GM18909 (cell line): ENCODE measurements at regions not wholly inside any gene's neighbourhood (a gene's known extent, or its start where the extent isn't known, plus 50 kb on each side); places are given as distances from the start of the nearest gene placed in this dataset.

Source experiments
- ATAC-seq: cut with Tn5 transposase; IDR thresholded peaks from one replicate; pipeline ENCODE4 v1.9.1; 2021; ENCODE audit warnings: mild to moderate bottlenecking; ENCODE audit not compliant: unreplicated experiment, poor library complexity

- ATAC-seq: no peak
These were observed 88.9 kb upstream of the ARHGAP29 start for GRCh38 chr1:94326329-94326728.

GRCh38 chr1:94325377-94326302, 88.3 kb upstream of the ARHGAP29 start:
- no peak for ATAC-seq

- ATAC-seq: no peak
These were observed 86.8 kb upstream of the ARHGAP29 start for GRCh38 chr1:94324178-94324544.

GRCh38 chr1:94323311-94324177, 86.2 kb upstream of the ARHGAP29 start:
- no peak for ATAC-seq

GRCh38 chr1:94322696-94323095, 85.3 kb upstream of the ARHGAP29 start:
- ATAC-seq: no peak

GRCh38 chr1:94321662-94322061, 84.3 kb upstream of the ARHGAP29 start:
- ATAC-seq: no peak

DNA sequence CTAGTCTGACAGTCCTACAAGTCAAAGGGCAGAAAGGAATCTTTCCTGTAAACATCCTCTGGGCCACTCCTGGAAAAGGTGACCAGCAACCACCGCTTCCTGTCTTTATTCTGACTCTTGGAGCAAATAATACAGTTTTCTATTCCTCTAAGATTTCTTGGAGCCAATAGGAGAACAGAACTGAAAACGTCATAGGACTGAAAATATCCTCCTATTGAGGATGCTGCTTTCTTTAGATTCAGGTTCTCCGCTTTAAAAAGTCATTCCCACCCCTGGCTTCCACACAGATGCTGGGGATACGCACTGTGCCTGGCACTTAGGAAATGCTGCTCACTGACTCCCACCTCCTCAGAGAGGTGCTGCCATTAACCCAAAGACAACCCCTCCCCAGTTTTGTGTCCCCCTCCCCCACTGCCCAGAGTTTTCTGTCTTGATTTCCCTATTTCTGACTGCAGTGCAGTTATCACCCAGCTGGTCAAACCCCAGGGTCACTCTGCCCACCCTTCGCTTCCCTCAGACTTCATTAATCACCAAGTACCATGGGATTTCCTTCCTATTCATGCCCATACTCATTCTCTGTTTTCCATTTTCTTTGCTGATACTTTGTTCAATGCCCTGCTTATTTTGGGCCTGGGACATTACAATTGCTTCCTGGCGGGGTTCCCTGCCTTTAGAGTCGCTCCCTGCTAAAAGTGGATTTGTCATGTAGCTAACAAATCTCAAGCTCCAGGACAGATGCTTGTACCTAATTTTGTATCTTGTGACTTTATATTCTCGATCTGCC, 82.1 kb upstream of the ARHGAP29 start:
- no peak for ATAC-seq

DNA sequence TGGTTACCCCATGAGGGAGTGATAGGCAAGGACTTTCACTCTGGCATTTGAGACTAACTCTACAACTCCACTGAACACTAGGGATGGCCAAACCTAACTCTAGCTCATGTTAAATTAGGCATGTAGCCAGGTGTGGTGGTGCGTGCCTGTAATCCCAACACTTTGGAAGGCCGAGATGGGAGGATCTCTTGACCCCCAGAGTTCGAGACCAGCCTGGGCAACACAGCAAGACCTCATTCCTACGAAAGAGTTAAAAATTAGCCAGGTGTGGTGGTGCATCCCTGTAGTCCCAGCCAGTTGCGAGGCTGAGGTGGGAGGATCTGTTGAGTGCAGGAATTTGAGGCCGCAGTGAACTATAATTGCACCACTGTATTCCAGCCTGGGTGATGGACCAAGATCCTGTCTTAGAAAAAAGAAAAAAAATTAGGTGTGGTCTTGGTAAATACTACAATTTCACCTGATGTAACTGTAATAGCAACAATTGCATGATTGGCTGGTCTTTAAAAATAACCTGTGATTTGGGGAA, 81.2 kb upstream of the ARHGAP29 start:
- ATAC-seq: no peak

- no peak for ATAC-seq
These were observed 80.4 kb upstream of the ARHGAP29 start for GRCh38 chr1:94317790-94318188.

DNA sequence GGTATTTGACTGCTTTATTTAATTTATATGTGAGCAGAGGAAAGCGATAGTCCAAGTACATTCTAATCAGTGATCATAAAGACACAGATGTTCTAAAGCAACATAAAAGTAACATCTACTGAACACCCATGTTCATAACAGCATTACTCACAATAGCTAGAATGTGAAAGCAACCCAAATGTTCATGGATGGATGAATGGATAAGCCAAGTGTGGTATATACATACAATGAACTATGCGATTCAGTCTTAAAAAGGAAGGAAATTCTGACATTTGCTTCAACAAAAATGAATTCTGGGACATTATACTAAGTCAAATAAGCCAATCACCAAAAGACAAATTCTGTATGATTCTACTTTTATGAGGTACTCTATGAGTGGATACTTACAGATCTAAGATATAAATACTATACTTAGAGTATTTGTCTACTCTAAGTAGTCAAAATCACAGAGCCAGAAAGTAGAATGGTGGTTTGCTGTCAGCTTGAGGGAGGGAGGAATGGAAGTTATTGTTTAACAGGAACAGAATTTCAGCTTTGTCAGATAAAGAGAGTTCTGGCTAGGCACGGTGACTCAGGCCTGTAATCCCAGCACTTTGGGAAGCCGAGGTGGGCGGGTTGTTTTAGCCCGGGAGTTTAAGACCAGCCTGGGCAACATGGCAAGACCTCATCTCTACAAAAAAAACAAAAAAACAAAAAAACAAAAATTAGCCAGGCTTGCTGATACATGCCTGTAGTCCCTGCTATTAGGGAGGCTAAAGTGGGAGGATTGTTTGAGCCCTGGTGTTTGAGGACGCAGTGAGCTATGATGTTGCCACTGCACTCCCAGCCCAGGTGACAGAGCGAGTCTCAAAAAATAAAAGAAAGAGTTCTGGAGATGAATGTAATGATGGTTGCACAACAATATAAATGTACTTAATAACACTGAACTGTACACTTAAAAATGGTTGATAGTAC, 79.7 kb upstream of the ARHGAP29 start:
- no peak for ATAC-seq

- ATAC-seq: no peak
These were observed 78.8 kb upstream of the ARHGAP29 start for GRCh38 chr1:94316183-94316582.

DNA sequence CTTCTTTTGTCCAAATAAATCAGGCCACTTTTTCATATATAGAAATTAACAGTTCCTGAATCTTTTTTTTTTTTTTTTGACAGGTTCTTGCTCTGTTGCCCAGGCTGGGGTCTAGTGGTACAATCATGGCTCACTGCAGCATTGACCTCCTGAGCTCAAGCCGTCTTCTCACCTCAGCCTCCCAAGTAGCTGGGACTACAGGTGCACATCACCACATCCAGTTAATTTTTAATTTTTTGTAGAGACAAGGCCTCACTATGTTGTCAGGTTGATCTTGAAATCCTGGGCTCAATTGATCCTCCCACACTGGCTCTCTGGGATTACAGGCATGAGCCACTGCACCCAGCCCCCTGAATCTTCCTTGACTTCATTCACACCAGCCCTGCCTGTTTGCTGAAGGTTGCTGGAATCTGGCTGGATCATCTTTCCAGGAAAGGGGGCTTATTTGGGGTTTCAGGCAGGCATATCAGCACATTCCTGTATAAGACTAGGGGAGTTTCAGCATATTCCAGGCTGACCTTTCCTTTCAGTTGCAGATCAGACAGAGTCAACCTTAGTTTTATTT, 78.2 kb upstream of the ARHGAP29 start:
- no peak for ATAC-seq

GRCh38 chr1:94314222-94314858, 77.0 kb upstream of the ARHGAP29 start:
- ATAC-seq: no peak

GRCh38 chr1:94310570-94311270, 73.3 kb upstream of the ARHGAP29 start:
- no peak for ATAC-seq

- no peak for ATAC-seq
These were observed 72.6 kb upstream of the ARHGAP29 start for GRCh38 chr1:94309829-94310569.

- ATAC-seq: no peak
These were observed 71.8 kb upstream of the ARHGAP29 start for GRCh38 chr1:94309216-94309615.

DNA sequence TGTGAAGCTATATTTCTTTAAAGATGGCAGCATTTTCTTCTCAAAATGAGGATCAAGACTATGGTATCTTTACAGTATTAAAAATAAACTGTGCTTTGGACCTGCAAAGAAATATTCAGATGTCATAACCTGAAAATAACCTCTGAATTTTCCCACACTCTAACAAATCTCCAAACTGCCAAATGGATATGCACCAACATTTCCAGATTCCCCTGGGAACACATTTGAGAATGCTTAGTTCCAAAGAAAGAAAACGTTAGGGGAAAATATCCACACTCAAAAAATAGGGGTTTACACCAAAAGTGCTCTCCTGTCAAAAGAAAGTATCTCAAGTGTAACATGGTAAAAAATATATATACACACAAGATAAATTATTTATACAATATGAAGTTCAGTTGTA, 69.1 kb upstream of the ARHGAP29 start:
- ATAC-seq: no peak
